CD4-positive, alpha-beta memory T cell (primary cell): ENCODE measurements at regions not wholly inside any gene's neighbourhood (a gene's known extent, or its start where the extent isn't known, plus 50 kb on each side); places are given as distances from the start of the nearest gene placed in this dataset.

Source experiments
- CTCF ChIA-PET: fragments of 350-600 bp; sonication (Branson Sonifier 250); formaldehyde crosslinking; loops from one replicate; lab custom pipeline; 2021; ENCODE audit warnings: inconsistent platforms; ENCODE audit not compliant: partially characterized antibody; lab: Charles Lee
- POLR2A ChIA-PET: fragments of 350-600 bp; sonication (Branson Sonifier 250); formaldehyde crosslinking; loops from one replicate; lab custom pipeline; 2021; ENCODE audit not compliant: partially characterized antibody; lab: Charles Lee
- DNase-seq, 5 donors: peaks; one replicate each; pipeline versions ENCODE4 v3.0.0 to v3.0.0-alpha.2; 2020 to 2022; ENCODE audit warnings: mixed read lengths in 1 of 5
- H3K27ac ChIP-seq: one replicate; pipeline ENCODE4 v1.7.0; 2013; ENCODE audit warnings: low read depth, low read length
- H3K27me3 ChIP-seq: 2 replicates; pipeline ENCODE4 v1.7.0; 2013; ENCODE audit warnings: mild to moderate bottlenecking, low read length, moderate library complexity; ENCODE audit not compliant: insufficient read depth
- H3K36me3 ChIP-seq: 2 replicates; pipeline ENCODE4 v1.7.0; 2013; ENCODE audit warnings: mild to moderate bottlenecking, low read length, moderate library complexity; ENCODE audit not compliant: insufficient read depth
- H3K4me1 ChIP-seq: 2 replicates; pipeline ENCODE4 v1.7.0; 2013; ENCODE audit warnings: mild to moderate bottlenecking, low read length, moderate library complexity; ENCODE audit not compliant: insufficient read depth
- H3K4me3 ChIP-seq, 2 donors: one replicate each; pipeline ENCODE4 v1.7.0; 2013; ENCODE audit warnings: low read length in 2 of 2, mild to moderate bottlenecking in 1 of 2
- H3K9me3 ChIP-seq, 2 donors: one replicate each; pipeline ENCODE4 v1.7.0; 2013; ENCODE audit warnings: low read length in 2 of 2, control low read depth in 1 of 2; ENCODE audit not compliant: control insufficient read depth in 1 of 2
- H3K27ac Mint-ChIP-seq, 7 donors: one replicate each; pipeline ENCODE4 v1.8.0; 2020 to 2021; ENCODE audit warnings: mixed read lengths in 7 of 7, mild to moderate bottlenecking in 6 of 7, inconsistent platforms in 3 of 7, moderate library complexity in 3 of 7
- H3K27me3 Mint-ChIP-seq, 2 donors: one replicate each; pipeline ENCODE4 v1.8.0; 2020 to 2021; ENCODE audit warnings: mixed read lengths in 2 of 2
- H3K36me3 Mint-ChIP-seq, 2 donors: one replicate each; pipeline ENCODE4 v1.8.0; 2020 to 2021; ENCODE audit warnings: mixed read lengths in 2 of 2, inconsistent platforms in 1 of 2, mild to moderate bottlenecking in 1 of 2
- H3K4me1 Mint-ChIP-seq, 4 donors: one replicate each; pipeline ENCODE4 v1.8.0; 2020 to 2021; ENCODE audit warnings: mixed read lengths in 4 of 4, mild to moderate bottlenecking in 1 of 4
- H3K4me3 Mint-ChIP-seq, 8 donors: one replicate each; pipeline ENCODE4 v1.8.0; 2020 to 2021; ENCODE audit warnings: mixed read lengths in 8 of 8, mild to moderate bottlenecking in 7 of 8, moderate library complexity in 6 of 8, inconsistent platforms in 3 of 8
- H3K9me3 Mint-ChIP-seq, 8 donors: one replicate each; pipeline ENCODE4 v1.8.0; 2020 to 2021; ENCODE audit warnings: mixed read lengths in 8 of 8, mild to moderate bottlenecking in 5 of 8, inconsistent platforms in 3 of 8, moderate library complexity in 1 of 8
- intact Hi-C: fragments of 100-400 bp; cut with micrococcal nuclease; formaldehyde crosslinking; loops from one replicate; pipeline ENCODE4 v1.15.1; 2023

- Histone ChIP-seq H3K4me3 (no peak overlapping the region), H3K27ac (no peak overlapping the region), H3K27me3 (no peaks in the 10 kb centered on the region), H3K9me3 (no peaks in the 10 kb centered on the region), H3K4me1 (no peaks in the 10 kb centered on the region), H3K36me3 (no peaks in the 10 kb centered on the region)
- peaks cover 0 to 3% (median 1%) of the 10 kb centered on the region in 8 donors for H3K9me3 Mint-ChIP-seq
- H3K27ac Mint-ChIP-seq: no peak overlapping the region
- no peaks in the 10 kb centered on the region for H3K36me3 Mint-ChIP-seq
- POLR2A ChIA-PET: no interaction called here
- no peak for DNase-seq
- H3K4me3 Mint-ChIP-seq: no peak overlapping the region
- intact Hi-C loops: no loop called here
- CTCF ChIA-PET: no interaction called here
- H3K27me3 Mint-ChIP-seq: peaks cover 0 to 3% of the 10 kb centered on the region in 2 donors
- peaks cover 3 to 16% (median 5%) of the 10 kb centered on the region in 4 donors for H3K4me1 Mint-ChIP-seq
These were observed 76.8 kb upstream of the CDK20 start for GRCh38 chr9:88051138-88051537.

- Mint-ChIP-seq H3K27ac (peak overlapping the region in 1 of 7 donors; percentile 13), H3K27me3 (peaks cover 0 to 3% of the 10 kb centered on the region in 2 donors), H3K4me3 (peak overlapping the region; percentile 69 to 82 (median 76)), H3K9me3 (peaks cover 0 to 11% (median 6%) of the 10 kb centered on the region in 8 donors), H3K4me1 (peaks cover 3 to 16% (median 5%) of the 10 kb centered on the region in 4 donors), H3K36me3 (no peaks in the 10 kb centered on the region)
- ChIA-PET POLR2A (no interaction called here), CTCF (no interaction called here)
- peaks cover 0 to 2% of the 10 kb centered on the region in 2 donors for H3K9me3 ChIP-seq
- no peaks in the 10 kb centered on the region for H3K36me3 ChIP-seq
- H3K27me3 ChIP-seq: no peaks in the 10 kb centered on the region
- intact Hi-C loops: no loop called here
- H3K27ac ChIP-seq: no peak overlapping the region
- H3K4me3 ChIP-seq: no peak overlapping the region
- H3K4me1 ChIP-seq: no peaks in the 10 kb centered on the region
- DNase-seq: no peak
These were observed 75.5 kb upstream of the CDK20 start for GRCh38 chr9:88049677-88050307.

- H3K4me3 ChIP-seq: no peak overlapping the region
- intact Hi-C loops: no loop called here
- H3K27ac ChIP-seq: no peak overlapping the region
- no peaks in the 10 kb centered on the region for H3K27me3 ChIP-seq
- H3K9me3 ChIP-seq: peaks cover 0 to 14% of the 10 kb centered on the region in 2 donors
- H3K36me3 ChIP-seq: no peaks in the 10 kb centered on the region
- peaks cover 0 to 36% (median 22%) of the 10 kb centered on the region in 8 donors for H3K9me3 Mint-ChIP-seq
- H3K4me1 Mint-ChIP-seq: peaks cover 3 to 16% (median 5%) of the 10 kb centered on the region in 4 donors
- H3K27me3 Mint-ChIP-seq: peaks cover 3 to 7% of the 10 kb centered on the region in 2 donors
- H3K4me1 ChIP-seq: no peaks in the 10 kb centered on the region
- H3K4me3 Mint-ChIP-seq: no peak overlapping the region
- ChIA-PET POLR2A (no interaction called here), CTCF (no interaction called here)
- DNase-seq: no peak
- H3K36me3 Mint-ChIP-seq: peaks cover 0 to 2% of the 10 kb centered on the region in 2 donors
- H3K27ac Mint-ChIP-seq: no peak overlapping the region
These were observed 72.2 kb upstream of the CDK20 start for GRCh38 chr9:88046542-88046941.

- peaks cover 0 to 14% of the 10 kb centered on the region in 2 donors for H3K9me3 ChIP-seq
- intact Hi-C loops: no loop called here
- H3K36me3 Mint-ChIP-seq: peaks cover 0 to 2% of the 10 kb centered on the region in 2 donors
- peaks cover 0 to 36% (median 22%) of the 10 kb centered on the region in 8 donors for H3K9me3 Mint-ChIP-seq
- no peaks in the 10 kb centered on the region for H3K27me3 ChIP-seq
- no peak overlapping the region for H3K4me3 ChIP-seq
- ChIA-PET POLR2A (no interaction called here), CTCF (no interaction called here)
- peaks cover 3 to 7% of the 10 kb centered on the region in 2 donors for H3K27me3 Mint-ChIP-seq
- no peak overlapping the region for H3K4me3 Mint-ChIP-seq
- DNase-seq: no peak
- no peak overlapping the region for H3K27ac ChIP-seq
- H3K4me1 ChIP-seq: no peaks in the 10 kb centered on the region
- no peaks in the 10 kb centered on the region for H3K36me3 ChIP-seq
- H3K27ac Mint-ChIP-seq: no peak overlapping the region
- H3K4me1 Mint-ChIP-seq: peaks cover 3 to 16% (median 5%) of the 10 kb centered on the region in 4 donors
These were observed 71.4 kb upstream of the CDK20 start for GRCh38 chr9:88045686-88046085.

GRCh38 chr9:88044200-88044599 is 69.9 kb upstream of the CDK20 start:
- Mint-ChIP-seq H3K36me3 (peaks cover 0 to 2% of the 10 kb centered on the region in 2 donors), H3K9me3 (peaks cover 0 to 42% (median 23%) of the 10 kb centered on the region in 8 donors), H3K27ac (no peak overlapping the region), H3K27me3 (peaks cover 3 to 7% of the 10 kb centered on the region in 2 donors), H3K4me1 (peaks cover 3 to 11% (median 5%) of the 10 kb centered on the region in 4 donors), H3K4me3 (no peak overlapping the region)
- CTCF ChIA-PET: no interaction called here
- POLR2A ChIA-PET: no interaction called here
- H3K36me3 ChIP-seq: no peaks in the 10 kb centered on the region
- H3K4me1 ChIP-seq: no peaks in the 10 kb centered on the region
- intact Hi-C loops: no loop called here
- no peak overlapping the region for H3K27ac ChIP-seq
- no peaks in the 10 kb centered on the region for H3K27me3 ChIP-seq
- no peak for DNase-seq
- peaks cover 0 to 14% of the 10 kb centered on the region in 2 donors for H3K9me3 ChIP-seq
- H3K4me3 ChIP-seq: no peak overlapping the region

- Histone ChIP-seq H3K27ac (no peak overlapping the region), H3K4me3 (no peak overlapping the region), H3K4me1 (no peaks in the 10 kb centered on the region), H3K27me3 (no peaks in the 10 kb centered on the region), H3K9me3 (peaks cover 0 to 14% of the 10 kb centered on the region in 2 donors), H3K36me3 (no peaks in the 10 kb centered on the region)
- ChIA-PET CTCF (no interaction called here), POLR2A (no interaction called here)
- peaks cover 3 to 7% of the 10 kb centered on the region in 2 donors for H3K27me3 Mint-ChIP-seq
- intact Hi-C loops: no loop called here
- H3K4me1 Mint-ChIP-seq: peaks cover 3 to 6% (median 4%) of the 10 kb centered on the region in 4 donors
- H3K27ac Mint-ChIP-seq: no peak overlapping the region
- no peak overlapping the region for H3K4me3 Mint-ChIP-seq
- H3K36me3 Mint-ChIP-seq: peaks cover 0 to 2% of the 10 kb centered on the region in 2 donors
- peaks cover 0 to 47% (median 24%) of the 10 kb centered on the region in 8 donors for H3K9me3 Mint-ChIP-seq
- DNase-seq: no peak
These were observed 69.3 kb upstream of the CDK20 start for GRCh38 chr9:88043647-88044046.

- no peaks in the 10 kb centered on the region for H3K36me3 ChIP-seq
- ChIA-PET POLR2A (no interaction called here), CTCF (no interaction called here)
- Mint-ChIP-seq H3K4me1 (no peaks in the 10 kb centered on the region), H3K27ac (no peak overlapping the region), H3K9me3 (peaks cover 0 to 65% (median 38%) of the 10 kb centered on the region in 8 donors), H3K36me3 (peaks cover 0 to 2% of the 10 kb centered on the region in 2 donors), H3K27me3 (peaks cover 3 to 4% of the 10 kb centered on the region in 2 donors), H3K4me3 (no peak overlapping the region)
- DNase-seq: no peak
- H3K27ac ChIP-seq: no peak overlapping the region
- H3K27me3 ChIP-seq: no peaks in the 10 kb centered on the region
- intact Hi-C loops: no loop called here
- no peak overlapping the region for H3K4me3 ChIP-seq
- peaks cover 0 to 26% of the 10 kb centered on the region in 2 donors for H3K9me3 ChIP-seq
- no peaks in the 10 kb centered on the region for H3K4me1 ChIP-seq
These were observed 67.1 kb upstream of the CDK20 start for GRCh38 chr9:88041447-88041846.
